ENCODE measurements at regions not wholly inside any gene's neighbourhood (a gene's known extent, or its start where the extent isn't known, plus 50 kb on each side); places are given as distances from the start of the nearest gene placed in this dataset.
"Not testable (repeated sequence)": the region's sequence is repeated elsewhere in the genome, so short reads cannot be mapped to it uniquely, and the experiment has no call there.

DNA sequence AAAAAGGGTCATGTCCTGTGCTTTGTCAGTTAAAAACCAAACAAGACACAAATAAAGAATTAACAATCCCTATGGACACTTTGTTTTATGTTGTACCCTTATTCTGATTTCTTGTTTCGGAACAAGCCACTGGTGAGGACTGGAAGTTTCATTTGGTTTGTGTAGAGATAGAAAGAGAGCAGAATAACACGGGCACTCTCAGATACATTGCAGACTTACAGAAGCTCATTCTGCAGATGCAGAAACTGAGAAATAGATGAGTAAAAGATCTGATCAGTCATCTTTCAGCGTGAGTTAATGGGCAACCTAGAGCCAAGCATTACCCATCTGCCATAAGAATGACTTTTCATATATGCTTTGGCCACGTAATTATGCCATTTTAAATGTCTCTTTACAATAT, 407.6 kb downstream of the RAB38 start:
- H3K4me3 ChIP-seq: no peak overlapping the region
- no peak for TF ChIP-seq POLR2A (IDR thresholded peaks at IDR 0.05)
- H3K27ac ChIP-seq: no peak overlapping the region
- WGBS, 2 donors (ENCODE audit: low coverage in 1 of 2): 84 to 94% methylated on average over 4 of the region's 4 CpGs
- H3K4me1 ChIP-seq: no peaks in the 10 kb centered on the region
- no peaks in the 10 kb centered on the region for H3K27me3 ChIP-seq
- no peaks in the 10 kb centered on the region for H3K36me3 ChIP-seq
- no peaks in the 10 kb centered on the region for H3K9me3 ChIP-seq
- ATAC-seq: no peak

DNA sequence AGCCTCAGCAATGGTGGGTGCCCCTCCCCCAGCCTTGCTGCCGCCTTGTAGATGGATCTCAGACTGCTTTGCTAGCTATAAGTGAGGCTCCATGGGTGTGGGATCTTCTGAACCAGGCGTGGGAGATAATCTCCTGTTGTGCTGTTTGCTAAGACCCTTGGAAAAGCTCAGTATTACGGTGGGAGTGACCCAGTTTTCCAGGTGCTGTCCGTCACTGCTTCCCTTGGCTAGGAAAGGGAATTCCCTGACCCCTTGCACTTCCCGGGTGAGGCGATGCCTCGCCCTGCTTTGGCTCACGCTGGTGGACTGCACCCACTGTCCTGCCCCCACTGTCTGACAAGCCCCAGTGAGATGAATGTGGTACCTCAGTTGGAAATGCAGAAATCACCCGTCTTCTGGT, 411.2 kb downstream of the RAB38 start:
- ATAC-seq, H3K27me3 ChIP-seq, H3K36me3 ChIP-seq, H3K27ac ChIP-seq, H3K9me3 ChIP-seq, H3K4me1 ChIP-seq, H3K4me3 ChIP-seq: not testable (repeated sequence)
- WGBS, 2 donors (ENCODE audit: low coverage in 1 of 2): 83 to 88% methylated on average over 6 to 8 of the region's 9 CpGs

DNA sequence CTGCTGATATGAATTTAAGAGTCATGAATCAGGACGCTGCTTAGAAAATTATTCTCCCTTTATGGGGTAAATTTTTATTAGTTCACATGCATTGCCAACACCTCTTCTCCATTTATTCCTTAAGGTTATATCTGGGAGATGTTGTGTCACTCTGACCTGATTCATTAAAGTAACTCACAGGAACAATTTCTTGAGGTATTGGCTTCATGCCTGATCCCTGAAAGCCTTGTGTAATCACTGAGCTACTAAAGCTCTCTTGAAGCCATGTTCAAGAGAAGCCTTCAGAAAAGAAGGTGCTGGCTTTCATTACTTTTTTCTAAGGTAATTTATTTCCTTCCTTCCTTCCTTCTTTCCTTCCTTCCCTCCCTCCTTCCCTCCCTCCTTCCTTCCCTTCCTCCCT, 420.6 kb downstream of the RAB38 start:
- no peak overlapping the region for H3K4me3 ChIP-seq
- peaks cover 0 to 4% (median 0%) of the 10 kb centered on the region in 3 donors for H3K9me3 ChIP-seq
- no peaks in the 10 kb centered on the region for H3K36me3 ChIP-seq
- 67 to 100% methylated on average over 1 of the region's 1 CpG for WGBS, 2 donors (ENCODE audit: low coverage in 1 of 2)
- no peaks in the 10 kb centered on the region for H3K27me3 ChIP-seq
- H3K4me1 ChIP-seq: no peaks in the 10 kb centered on the region
- no peak overlapping the region for H3K27ac ChIP-seq
- TF ChIP-seq, protein P1, sequence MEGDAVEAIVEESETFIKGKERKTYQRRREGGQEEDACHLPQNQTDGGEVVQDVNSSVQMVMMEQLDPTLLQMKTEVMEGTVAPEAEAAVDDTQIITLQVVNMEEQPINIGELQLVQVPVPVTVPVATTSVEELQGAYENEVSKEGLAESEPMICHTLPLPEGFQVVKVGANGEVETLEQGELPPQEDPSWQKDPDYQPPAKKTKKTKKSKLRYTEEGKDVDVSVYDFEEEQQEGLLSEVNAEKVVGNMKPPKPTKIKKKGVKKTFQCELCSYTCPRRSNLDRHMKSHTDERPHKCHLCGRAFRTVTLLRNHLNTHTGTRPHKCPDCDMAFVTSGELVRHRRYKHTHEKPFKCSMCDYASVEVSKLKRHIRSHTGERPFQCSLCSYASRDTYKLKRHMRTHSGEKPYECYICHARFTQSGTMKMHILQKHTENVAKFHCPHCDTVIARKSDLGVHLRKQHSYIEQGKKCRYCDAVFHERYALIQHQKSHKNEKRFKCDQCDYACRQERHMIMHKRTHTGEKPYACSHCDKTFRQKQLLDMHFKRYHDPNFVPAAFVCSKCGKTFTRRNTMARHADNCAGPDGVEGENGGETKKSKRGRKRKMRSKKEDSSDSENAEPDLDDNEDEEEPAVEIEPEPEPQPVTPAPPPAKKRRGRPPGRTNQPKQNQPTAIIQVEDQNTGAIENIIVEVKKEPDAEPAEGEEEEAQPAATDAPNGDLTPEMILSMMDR (IDR thresholded peaks at IDR 0.05): no peak
- TF ChIP-seq POLR2AphosphoS5 (IDR thresholded peaks at IDR 0.05) (no peak), POLR2A (IDR thresholded peaks at IDR 0.05) (no peak), EP300 (IDR thresholded peaks at IDR 0.05) (no peak)
- ATAC-seq: no peak

DNA sequence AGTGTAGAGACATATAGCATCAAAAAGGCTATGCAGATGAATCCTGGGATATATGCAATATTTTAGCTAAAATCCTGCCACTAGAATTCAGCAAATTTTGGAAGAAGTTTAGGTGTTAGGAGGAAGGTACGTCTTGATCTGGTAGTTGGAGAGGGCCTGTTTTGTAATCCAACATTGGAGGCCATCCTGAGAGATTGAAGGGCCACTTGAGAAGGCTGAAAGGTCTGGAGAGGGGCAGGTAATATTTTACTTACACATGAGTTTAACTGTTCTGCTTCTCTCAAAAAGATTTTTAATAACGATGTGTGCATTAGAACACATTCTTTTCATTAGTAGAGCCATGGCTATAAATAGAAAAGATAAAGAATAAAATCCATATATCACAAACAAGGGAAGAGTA, 422.1 kb downstream of the RAB38 start:
- no peak for TF ChIP-seq POLR2A (IDR thresholded peaks at IDR 0.05)
- no peak for TF ChIP-seq POLR2AphosphoS5 (IDR thresholded peaks at IDR 0.05)
- TF ChIP-seq EP300 (IDR thresholded peaks at IDR 0.05): no peak
- TF ChIP-seq, protein P1 (IDR thresholded peaks at IDR 0.05): no peak
- no peak overlapping the region for H3K27ac ChIP-seq
- no peak for ATAC-seq
- H3K4me1 ChIP-seq: no peaks in the 10 kb centered on the region
- no peaks in the 10 kb centered on the region for H3K9me3 ChIP-seq
- H3K27me3 ChIP-seq: no peaks in the 10 kb centered on the region
- H3K4me3 ChIP-seq: no peak overlapping the region
- no peaks in the 10 kb centered on the region for H3K36me3 ChIP-seq
- WGBS, 2 donors (ENCODE audit: low coverage in 1 of 2): 64 to 70% methylated on average over 2 of the region's 2 CpGs

DNA sequence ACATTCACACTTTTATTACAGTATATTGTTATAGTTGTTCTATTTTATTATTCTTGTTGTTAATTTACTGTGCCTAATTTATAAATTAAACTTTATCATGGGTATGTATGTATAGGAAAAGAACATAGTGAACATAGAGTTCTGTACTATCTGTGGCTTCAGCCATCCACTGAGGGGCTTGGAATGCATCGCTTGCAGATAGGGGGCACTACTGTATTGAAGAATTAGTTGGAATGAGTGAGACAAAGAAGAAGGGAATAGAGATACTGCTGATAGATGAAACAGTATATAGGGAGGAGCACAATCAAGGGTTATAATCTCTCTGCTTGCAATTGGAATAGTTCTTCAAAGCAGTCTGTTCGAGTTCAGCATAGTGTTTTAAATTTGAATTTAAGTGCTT, 432.2 kb downstream of the RAB38 start:
- Histone ChIP-seq H3K36me3 (no peaks in the 10 kb centered on the region), H3K4me1 (no peaks in the 10 kb centered on the region), H3K9me3 (no peaks in the 10 kb centered on the region), H3K27ac (no peak overlapping the region), H3K27me3 (no peaks in the 10 kb centered on the region), H3K4me3 (no peak overlapping the region)
- no peak for ATAC-seq
- 48 to 57% methylated on average over 1 to 2 of the region's 2 CpGs for WGBS, 2 donors (ENCODE audit: low coverage in 1 of 2)
- TF ChIP-seq POLR2A (IDR thresholded peaks at IDR 0.05) (no peak), EP300 (IDR thresholded peaks at IDR 0.05) (no peak), POLR2AphosphoS5 (IDR thresholded peaks at IDR 0.05) (no peak)
- TF ChIP-seq, protein P1 (IDR thresholded peaks at IDR 0.05): no peak

DNA sequence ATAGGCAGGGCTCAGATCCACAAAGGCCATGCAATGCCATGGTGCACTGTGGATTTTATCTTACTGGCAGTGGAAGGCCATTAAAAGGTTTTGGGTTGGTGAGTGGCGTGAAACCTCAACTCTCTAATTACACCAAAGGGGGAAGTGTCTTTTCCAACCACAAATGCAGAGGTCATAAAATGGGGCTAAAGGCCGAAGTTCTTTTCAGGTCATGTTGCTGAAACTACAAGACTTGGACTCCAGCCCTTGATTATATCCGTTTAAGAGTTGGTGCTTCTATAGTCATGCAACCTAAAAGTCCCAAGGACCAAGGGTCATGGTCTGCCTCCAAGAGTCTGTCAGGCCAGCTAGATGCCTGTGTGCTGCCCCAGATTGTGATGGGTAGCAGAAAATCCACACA, 434.3 kb downstream of the RAB38 start:
- Histone ChIP-seq H3K4me3 (no peak overlapping the region), H3K9me3 (no peaks in the 10 kb centered on the region), H3K27ac (no peak overlapping the region), H3K36me3 (no peaks in the 10 kb centered on the region), H3K27me3 (no peaks in the 10 kb centered on the region), H3K4me1 (no peaks in the 10 kb centered on the region)
- WGBS, 2 donors (ENCODE audit: low coverage in 1 of 2): 69% methylated on average over 2 of the region's 3 CpGs; no CpG with 5 or more reads in 1 of the 2 donors
- no peak for ATAC-seq
- no peak for TF ChIP-seq POLR2AphosphoS5 (IDR thresholded peaks at IDR 0.05)
- no peak for TF ChIP-seq POLR2A (IDR thresholded peaks at IDR 0.05)
- TF ChIP-seq EP300 (IDR thresholded peaks at IDR 0.05): no peak
- TF ChIP-seq, protein P1 (IDR thresholded peaks at IDR 0.05): no peak

All from gastroesophageal sphincter (tissue), 4 donors.